PC-3 (cell line): ENCODE measurements at regions not wholly inside any gene's neighbourhood (a gene's known extent, or its start where the extent isn't known, plus 50 kb on each side); places are given as distances from the start of the nearest gene placed in this dataset.

Experiments
- ATAC-seq: fragments of 200-7000 bp; cut with Tn5 transposase; 2 replicates; pipeline ENCODE4 v1.9.1; 2020; ENCODE audit warnings: mild to moderate bottlenecking, moderate library complexity
- BruUV-seq: library from RNA; stranded (reverse); fragments of 400-500 nt; replicated peaks from 2 replicates; lab custom pipeline; 2021; lab: Mats Ljungman, UMichigan
- CTCF ChIA-PET: fragments of 300-600 bp; sonication (Branson Sonifier 250); formaldehyde crosslinking; loops from one replicate; lab custom pipeline; 2022; ENCODE audit warnings: antibody characterized with exemption; lab: Charles Lee
- POLR2A ChIA-PET: fragments of 300-600 bp; sonication (Branson Sonifier 250); formaldehyde crosslinking; loops from one replicate; lab custom pipeline; 2022; ENCODE audit warnings: antibody characterized with exemption; ENCODE audit not compliant: unreplicated experiment; lab: Charles Lee
- DNase-seq: peaks from one replicate; pipeline ENCODE4 v3.0.0-alpha.2; 2015
- H2AFZ ChIP-seq: fragments of 300-600 bp; sonication (generic); 2 replicates; pipeline ENCODE4 v1.6.0; 2016; ENCODE audit warnings: antibody characterized with exemption, low read length
- H3F3A ChIP-seq: fragments of 300-600 bp; sonication (generic); one replicate; pipeline ENCODE4 v1.6.0; 2017; ENCODE audit warnings: antibody characterized with exemption, low read length, control low read depth, mild to moderate bottlenecking; ENCODE audit not compliant: unreplicated experiment
- H3K27ac ChIP-seq: fragments of 300-600 bp; sonication (generic); 2 replicates; pipeline ENCODE4 v1.5.1; 2016; ENCODE audit warnings: mild to moderate bottlenecking, low read length
- H3K27me3 ChIP-seq: fragments of 300-600 bp; sonication (generic); 2 replicates; pipeline ENCODE4 v1.6.1; 2016; ENCODE audit warnings: low read length, mixed read lengths
- H3K36me3 ChIP-seq: fragments of 300-600 bp; sonication (generic); 2 replicates; pipeline ENCODE4 v1.6.1; 2016; ENCODE audit warnings: low read depth, mixed run types, low read length, mixed read lengths
- H3K4me1 ChIP-seq: fragments of 300-600 bp; sonication (generic); 2 replicates; pipeline ENCODE4 v1.5.1; 2016; ENCODE audit warnings: low read length; ENCODE audit not compliant: insufficient read depth
- H3K4me2 ChIP-seq: fragments of 300-600 bp; sonication (generic); 2 replicates; pipeline ENCODE4 v1.6.0; 2016; ENCODE audit warnings: low read length
- H3K4me3 ChIP-seq: fragments of 300-600 bp; sonication (generic); 2 replicates; pipeline ENCODE4 v1.5.1; 2016; ENCODE audit warnings: mild to moderate bottlenecking, low read length, mixed read lengths
- H3K79me2 ChIP-seq: fragments of 300-600 bp; sonication (generic); 2 replicates; pipeline ENCODE4 v1.6.1; 2017; ENCODE audit warnings: low read length, mixed read lengths
- H3K9ac ChIP-seq: fragments of 300-600 bp; sonication (generic); 2 replicates; pipeline ENCODE4 v1.6.0; 2016; ENCODE audit warnings: mild to moderate bottlenecking, low read length
- H3K9me2 ChIP-seq: fragments of 300-600 bp; sonication (generic); replicated peaks from 2 replicates; pipeline ENCODE4 v1.6.1; 2016; ENCODE audit warnings: mixed run types, low read length, mixed read lengths
- H3K9me3 ChIP-seq: fragments of 300-600 bp; sonication (generic); 2 replicates; pipeline ENCODE4 v1.6.1; 2016; ENCODE audit warnings: low read length, mixed read lengths
- H4K20me1 ChIP-seq: fragments of 300-600 bp; sonication (generic); 2 replicates; pipeline ENCODE4 v1.6.1; 2016; ENCODE audit warnings: low read length, mixed read lengths
- EZH2 ChIP-seq: fragments of 300-600 bp; sonication (generic); IDR thresholded peaks from one replicate; pipeline ENCODE4 v1.6.1; 2017; ENCODE audit warnings: antibody characterized with exemption, mild to moderate bottlenecking, low read length; ENCODE audit not compliant: unreplicated experiment
- EZH2phosphoT487 ChIP-seq: fragments of 300-600 bp; sonication (generic); IDR thresholded peaks from 2 replicates; pipeline ENCODE4 v1.6.1; 2018; ENCODE audit warnings: mild to moderate bottlenecking, antibody characterized with exemption, low read length, borderline replicate concordance
- intact Hi-C: fragments of 100-400 bp; cut with micrococcal nuclease; formaldehyde crosslinking; loops from 2 replicates; pipeline ENCODE4 v1.9.0; 2023
- TF ChIP-seq, protein P1 (sequence below): fragments of 300-600 bp; sonication (generic); conservative IDR thresholded peaks from 2 replicates; pipeline ENCODE4 v1.5.1; 2017; ENCODE audit warnings: antibody characterized with exemption, low read depth, mild to moderate bottlenecking, low read length

DNA sequence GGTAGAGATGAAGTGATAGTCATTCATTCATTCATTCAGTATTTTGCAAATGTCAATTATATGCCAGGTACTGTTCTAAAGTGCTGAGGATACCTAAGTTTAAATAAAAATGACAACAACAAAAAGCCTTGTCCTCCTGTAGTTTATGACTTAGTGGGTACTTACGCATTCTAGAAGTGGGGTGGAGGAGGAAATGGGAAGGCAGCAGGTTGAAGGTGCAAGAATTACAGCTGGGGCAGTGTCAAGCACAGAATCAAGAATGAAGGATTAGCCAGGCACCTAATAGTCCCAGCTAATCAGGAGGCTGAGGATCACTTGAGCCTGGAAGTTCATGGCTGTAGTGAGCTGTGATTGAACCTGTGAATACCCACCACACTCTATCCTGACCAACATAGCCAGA is 90.7 kb upstream of the STARD13 start:
- no TSS peak for BruUV-seq
- CTCF ChIA-PET = no interaction called here
- Histone ChIP-seq H3F3A (no peaks in the 10 kb centered on the region), H3K4me3 (no peak overlapping the region), H3K27ac (no peak overlapping the region), H3K27me3 (no peaks in the 10 kb centered on the region), H3K4me2 (no peak overlapping the region), H3K9ac (no peak overlapping the region), H4K20me1 (no peaks in the 10 kb centered on the region), H3K79me2 (no peaks in the 10 kb centered on the region), H3K36me3 (no peaks in the 10 kb centered on the region), H3K9me2 (no peaks in the 10 kb centered on the region), H3K4me1 (no peaks in the 10 kb centered on the region), H3K9me3 (no peaks in the 10 kb centered on the region), H2AFZ (no peak overlapping the region)
- intact Hi-C loops = no loop called here
- ATAC-seq (no peak), DNase-seq (no peak)
- no peak for TF ChIP-seq EZH2
- no peak for TF ChIP-seq EZH2phosphoT487
- TF ChIP-seq, protein P1, sequence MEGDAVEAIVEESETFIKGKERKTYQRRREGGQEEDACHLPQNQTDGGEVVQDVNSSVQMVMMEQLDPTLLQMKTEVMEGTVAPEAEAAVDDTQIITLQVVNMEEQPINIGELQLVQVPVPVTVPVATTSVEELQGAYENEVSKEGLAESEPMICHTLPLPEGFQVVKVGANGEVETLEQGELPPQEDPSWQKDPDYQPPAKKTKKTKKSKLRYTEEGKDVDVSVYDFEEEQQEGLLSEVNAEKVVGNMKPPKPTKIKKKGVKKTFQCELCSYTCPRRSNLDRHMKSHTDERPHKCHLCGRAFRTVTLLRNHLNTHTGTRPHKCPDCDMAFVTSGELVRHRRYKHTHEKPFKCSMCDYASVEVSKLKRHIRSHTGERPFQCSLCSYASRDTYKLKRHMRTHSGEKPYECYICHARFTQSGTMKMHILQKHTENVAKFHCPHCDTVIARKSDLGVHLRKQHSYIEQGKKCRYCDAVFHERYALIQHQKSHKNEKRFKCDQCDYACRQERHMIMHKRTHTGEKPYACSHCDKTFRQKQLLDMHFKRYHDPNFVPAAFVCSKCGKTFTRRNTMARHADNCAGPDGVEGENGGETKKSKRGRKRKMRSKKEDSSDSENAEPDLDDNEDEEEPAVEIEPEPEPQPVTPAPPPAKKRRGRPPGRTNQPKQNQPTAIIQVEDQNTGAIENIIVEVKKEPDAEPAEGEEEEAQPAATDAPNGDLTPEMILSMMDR = no peak
- POLR2A ChIA-PET = no interaction called here

DNA sequence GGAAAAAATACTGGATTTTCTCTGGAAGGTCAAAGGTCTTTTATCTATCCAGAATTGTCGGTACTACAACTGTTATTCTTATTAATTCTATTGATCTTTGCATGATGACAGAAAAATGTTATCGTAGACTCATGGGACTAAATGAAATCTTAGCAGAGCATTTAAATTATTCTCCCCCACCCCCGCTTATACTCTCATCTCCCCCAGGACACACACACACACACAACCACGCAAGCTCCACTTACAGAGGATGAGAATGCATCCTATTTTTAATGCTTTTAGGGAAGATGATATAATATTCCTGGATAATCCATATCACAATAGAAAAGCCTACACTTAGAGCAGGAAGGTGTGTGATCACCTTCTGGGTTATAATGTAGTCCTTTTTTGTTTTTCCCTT is 91.9 kb upstream of the STARD13 start:
- Histone ChIP-seq H3K27me3 (no peaks in the 10 kb centered on the region), H3F3A (no peaks in the 10 kb centered on the region), H3K4me3 (no peak overlapping the region), H3K9me2 (no peaks in the 10 kb centered on the region), H3K79me2 (no peaks in the 10 kb centered on the region), H3K4me2 (no peak overlapping the region), H3K9ac (no peak overlapping the region), H3K36me3 (no peaks in the 10 kb centered on the region), H3K9me3 (no peaks in the 10 kb centered on the region), H3K27ac (no peak overlapping the region), H4K20me1 (no peaks in the 10 kb centered on the region), H2AFZ (no peak overlapping the region), H3K4me1 (no peaks in the 10 kb centered on the region)
- no peak for ATAC-seq
- TF ChIP-seq EZH2 (no peak), EZH2phosphoT487 (no peak)
- ChIA-PET POLR2A (no interaction called here), CTCF (no interaction called here)
- BruUV-seq = no TSS peak
- DNase-seq = no peak
- intact Hi-C loops = no loop called here

DNA sequence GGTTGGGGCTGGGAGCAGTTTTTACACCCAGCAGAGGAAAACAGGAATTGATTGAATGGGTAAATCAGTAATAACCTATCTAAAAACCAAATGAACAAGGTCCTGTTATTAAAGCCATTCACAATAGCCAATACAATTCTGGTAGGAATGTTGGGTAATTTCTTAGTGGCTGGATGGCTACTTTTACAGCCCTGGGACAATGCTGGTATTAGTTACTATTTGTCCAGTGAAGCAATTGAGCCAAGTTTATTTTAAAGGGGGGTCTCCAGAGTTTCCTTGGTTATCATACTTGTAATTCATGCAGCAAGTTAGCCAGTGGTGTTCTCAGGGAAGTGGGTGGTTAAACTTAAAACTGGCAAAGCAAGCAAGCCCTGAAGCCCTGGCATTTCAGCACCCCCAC is 92.3 kb upstream of the STARD13 start:
- H3K4me3 ChIP-seq = no peak overlapping the region
- H3K27ac ChIP-seq = no peak overlapping the region
- ChIA-PET POLR2A (no interaction called here), CTCF (no interaction called here)
- no peaks in the 10 kb centered on the region for H3K9me3 ChIP-seq
- BruUV-seq = no TSS peak
- H3F3A ChIP-seq = no peaks in the 10 kb centered on the region
- H3K9ac ChIP-seq = no peak overlapping the region
- ATAC-seq (no peak), DNase-seq (no peak)
- H3K27me3 ChIP-seq = no peaks in the 10 kb centered on the region
- no peak overlapping the region for H2AFZ ChIP-seq
- no peaks in the 10 kb centered on the region for H3K4me1 ChIP-seq
- intact Hi-C loops = no loop called here
- no peak overlapping the region for H3K4me2 ChIP-seq
- H3K9me2 ChIP-seq = no peaks in the 10 kb centered on the region
- no peaks in the 10 kb centered on the region for H3K36me3 ChIP-seq
- H3K79me2 ChIP-seq = no peaks in the 10 kb centered on the region
- H4K20me1 ChIP-seq = no peaks in the 10 kb centered on the region
- TF ChIP-seq EZH2 = no peak
- TF ChIP-seq, protein P1 = no peak
- no peak for TF ChIP-seq EZH2phosphoT487
